ENCODE measurements at regions not wholly inside any gene's neighbourhood (a gene's known extent, or its start where the extent isn't known, plus 50 kb on each side); places are given as distances from the start of the nearest gene placed in this dataset.

DNA sequence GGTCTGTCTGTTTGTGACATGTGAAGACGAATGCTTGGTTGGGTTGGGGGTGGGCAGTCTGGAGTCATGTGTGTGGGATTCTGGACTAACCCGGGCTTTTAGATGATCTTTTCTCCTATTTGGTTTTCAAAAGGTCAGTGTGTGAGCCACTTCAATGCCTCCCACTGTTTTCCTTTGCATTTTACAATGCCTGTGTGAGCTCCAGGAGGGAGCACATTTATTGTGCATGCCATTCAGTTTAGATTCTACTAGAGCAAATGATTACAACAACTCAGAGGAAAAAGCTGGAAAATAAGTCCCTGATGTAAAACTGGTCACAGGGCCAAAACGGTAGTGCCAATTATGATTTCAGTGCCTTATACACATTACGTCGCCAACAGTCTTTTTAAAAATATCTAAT is 90.9 kb downstream of the LYPLAL1 start:
- TF ChIP-seq, protein P1, sequence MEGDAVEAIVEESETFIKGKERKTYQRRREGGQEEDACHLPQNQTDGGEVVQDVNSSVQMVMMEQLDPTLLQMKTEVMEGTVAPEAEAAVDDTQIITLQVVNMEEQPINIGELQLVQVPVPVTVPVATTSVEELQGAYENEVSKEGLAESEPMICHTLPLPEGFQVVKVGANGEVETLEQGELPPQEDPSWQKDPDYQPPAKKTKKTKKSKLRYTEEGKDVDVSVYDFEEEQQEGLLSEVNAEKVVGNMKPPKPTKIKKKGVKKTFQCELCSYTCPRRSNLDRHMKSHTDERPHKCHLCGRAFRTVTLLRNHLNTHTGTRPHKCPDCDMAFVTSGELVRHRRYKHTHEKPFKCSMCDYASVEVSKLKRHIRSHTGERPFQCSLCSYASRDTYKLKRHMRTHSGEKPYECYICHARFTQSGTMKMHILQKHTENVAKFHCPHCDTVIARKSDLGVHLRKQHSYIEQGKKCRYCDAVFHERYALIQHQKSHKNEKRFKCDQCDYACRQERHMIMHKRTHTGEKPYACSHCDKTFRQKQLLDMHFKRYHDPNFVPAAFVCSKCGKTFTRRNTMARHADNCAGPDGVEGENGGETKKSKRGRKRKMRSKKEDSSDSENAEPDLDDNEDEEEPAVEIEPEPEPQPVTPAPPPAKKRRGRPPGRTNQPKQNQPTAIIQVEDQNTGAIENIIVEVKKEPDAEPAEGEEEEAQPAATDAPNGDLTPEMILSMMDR (IDR thresholded peaks at IDR 0.05) = no peak
